ENCODE measurements at regions not wholly inside any gene's neighbourhood (a gene's known extent, or its start where the extent isn't known, plus 50 kb on each side); places are given as distances from the start of the nearest gene placed in this dataset.
A peak's percentile ranks its signal among the peaks of the same experiment; 100 is the strongest.

DNA sequence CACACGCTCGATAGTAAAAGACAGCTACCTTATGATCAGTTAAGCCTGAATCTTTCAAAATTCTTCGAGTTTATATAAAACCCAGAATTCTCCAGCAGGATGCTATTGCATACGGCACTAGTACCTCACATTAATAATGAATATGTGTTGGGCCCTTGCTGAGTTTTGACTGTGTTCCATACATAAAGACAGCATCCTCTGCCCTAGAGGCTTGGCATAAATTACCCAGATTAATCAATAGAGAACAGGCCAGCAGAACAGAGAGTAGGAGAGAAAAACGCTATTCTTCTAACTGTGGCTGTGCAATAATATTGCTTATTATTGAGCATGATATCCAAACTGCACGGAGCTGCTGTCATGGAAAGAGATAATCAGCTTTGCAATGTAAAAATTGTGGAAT is 194.3 kb downstream of the SOX11 start:
- H3K4me3 ChIP-seq, result no peak overlapping the region
- intact Hi-C loops (cut with DNase I), result no loop called here
- H3K27me3 ChIP-seq, result no peaks in the 10 kb centered on the region
- no peaks in the 10 kb centered on the region for H3K4me1 ChIP-seq
- WGBS, result 74% methylated on average over 6 of the region's 6 CpGs
- H3K36me3 ChIP-seq, result no peaks in the 10 kb centered on the region
- peaks cover 0 to 12% (median 2%) of the 10 kb centered on the region in 4 donors for H3K9me3 ChIP-seq
- no peak overlapping the region for H3K27ac ChIP-seq (replicated peaks in 1 of 4)
- TF ChIP-seq POLR2A (IDR thresholded peaks at IDR 0.05; ENCODE audit: low read depth), result no peak
- TF ChIP-seq POLR2AphosphoS5 (IDR thresholded peaks at IDR 0.05), result no peak
- TF ChIP-seq, protein P1, sequence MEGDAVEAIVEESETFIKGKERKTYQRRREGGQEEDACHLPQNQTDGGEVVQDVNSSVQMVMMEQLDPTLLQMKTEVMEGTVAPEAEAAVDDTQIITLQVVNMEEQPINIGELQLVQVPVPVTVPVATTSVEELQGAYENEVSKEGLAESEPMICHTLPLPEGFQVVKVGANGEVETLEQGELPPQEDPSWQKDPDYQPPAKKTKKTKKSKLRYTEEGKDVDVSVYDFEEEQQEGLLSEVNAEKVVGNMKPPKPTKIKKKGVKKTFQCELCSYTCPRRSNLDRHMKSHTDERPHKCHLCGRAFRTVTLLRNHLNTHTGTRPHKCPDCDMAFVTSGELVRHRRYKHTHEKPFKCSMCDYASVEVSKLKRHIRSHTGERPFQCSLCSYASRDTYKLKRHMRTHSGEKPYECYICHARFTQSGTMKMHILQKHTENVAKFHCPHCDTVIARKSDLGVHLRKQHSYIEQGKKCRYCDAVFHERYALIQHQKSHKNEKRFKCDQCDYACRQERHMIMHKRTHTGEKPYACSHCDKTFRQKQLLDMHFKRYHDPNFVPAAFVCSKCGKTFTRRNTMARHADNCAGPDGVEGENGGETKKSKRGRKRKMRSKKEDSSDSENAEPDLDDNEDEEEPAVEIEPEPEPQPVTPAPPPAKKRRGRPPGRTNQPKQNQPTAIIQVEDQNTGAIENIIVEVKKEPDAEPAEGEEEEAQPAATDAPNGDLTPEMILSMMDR (IDR thresholded peaks at IDR 0.05), result no peak
- TF ChIP-seq EP300 (IDR thresholded peaks at IDR 0.05), result no peak
- no peak for DNase-seq (ENCODE audit: extremely low spot score)

DNA sequence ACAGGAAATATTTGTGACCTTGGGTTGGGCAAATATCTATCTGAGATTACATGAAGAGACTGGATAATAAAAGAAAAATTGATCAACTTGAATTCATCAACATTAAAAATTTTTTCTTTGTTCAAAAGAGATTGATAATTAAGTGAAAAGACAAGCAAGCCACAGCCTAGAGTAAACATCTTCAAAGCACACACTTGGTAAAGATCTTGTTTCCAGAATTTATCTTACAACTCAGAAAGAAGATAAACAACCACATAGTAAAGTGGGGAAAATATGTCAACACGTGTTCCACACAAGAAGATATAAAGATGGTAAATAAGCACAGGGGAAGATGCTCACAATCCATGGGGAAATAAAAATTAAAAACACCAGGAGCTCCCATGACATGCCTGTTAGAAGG is 195.9 kb downstream of the SOX11 start:
- 47% methylated on average over 1 of the region's 1 CpG for WGBS
- Histone ChIP-seq H3K27me3 (no peaks in the 10 kb centered on the region), H3K27ac (replicated peaks in 1 of 4) (no peak overlapping the region), H3K4me1 (no peaks in the 10 kb centered on the region), H3K9me3 (no peaks in the 10 kb centered on the region), H3K4me3 (no peak overlapping the region), H3K36me3 (no peaks in the 10 kb centered on the region)
- intact Hi-C loops (cut with DNase I), result no loop called here
- no peak for DNase-seq (ENCODE audit: extremely low spot score)
- no peak for TF ChIP-seq POLR2AphosphoS5 (IDR thresholded peaks at IDR 0.05)
- TF ChIP-seq EP300 (IDR thresholded peaks at IDR 0.05), result no peak
- no peak for TF ChIP-seq POLR2A (IDR thresholded peaks at IDR 0.05; ENCODE audit: low read depth)
- TF ChIP-seq, protein P1 (IDR thresholded peaks at IDR 0.05), result no peak

DNA sequence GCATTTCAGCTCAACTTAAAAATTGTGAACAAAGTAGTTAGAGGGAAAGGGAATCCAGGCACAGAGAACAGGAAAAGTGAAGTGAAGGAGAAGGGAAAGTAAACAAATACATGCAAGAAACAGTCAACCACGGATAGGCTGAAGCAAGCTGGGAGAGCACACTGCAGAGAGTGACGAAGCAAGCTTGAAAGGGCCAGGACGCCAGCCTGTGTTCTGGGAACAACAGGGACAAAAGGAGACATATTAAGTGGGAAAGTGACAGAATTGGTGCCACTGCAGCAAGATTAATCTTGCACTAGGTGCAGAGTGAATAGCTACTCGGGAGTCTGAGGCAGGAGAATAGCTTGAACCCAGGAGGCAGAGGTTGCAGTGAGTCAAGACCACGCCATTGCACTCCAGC is 197.3 kb downstream of the SOX11 start:
- Histone ChIP-seq H3K9me3 (no peaks in the 10 kb centered on the region), H3K27ac (replicated peaks in 1 of 4) (no peak overlapping the region), H3K4me1 (no peaks in the 10 kb centered on the region), H3K27me3 (no peaks in the 10 kb centered on the region), H3K4me3 (no peak overlapping the region), H3K36me3 (no peaks in the 10 kb centered on the region)
- TF ChIP-seq POLR2AphosphoS5 (IDR thresholded peaks at IDR 0.05), result no peak
- TF ChIP-seq EP300 (IDR thresholded peaks at IDR 0.05), result no peak
- TF ChIP-seq, protein P1 (IDR thresholded peaks at IDR 0.05), result no peak
- no peak for TF ChIP-seq POLR2A (IDR thresholded peaks at IDR 0.05; ENCODE audit: low read depth)
- DNase-seq (ENCODE audit: extremely low spot score), result no peak
- 75% methylated on average over 5 of the region's 5 CpGs for WGBS
- intact Hi-C loops (cut with DNase I), result no loop called here

DNA sequence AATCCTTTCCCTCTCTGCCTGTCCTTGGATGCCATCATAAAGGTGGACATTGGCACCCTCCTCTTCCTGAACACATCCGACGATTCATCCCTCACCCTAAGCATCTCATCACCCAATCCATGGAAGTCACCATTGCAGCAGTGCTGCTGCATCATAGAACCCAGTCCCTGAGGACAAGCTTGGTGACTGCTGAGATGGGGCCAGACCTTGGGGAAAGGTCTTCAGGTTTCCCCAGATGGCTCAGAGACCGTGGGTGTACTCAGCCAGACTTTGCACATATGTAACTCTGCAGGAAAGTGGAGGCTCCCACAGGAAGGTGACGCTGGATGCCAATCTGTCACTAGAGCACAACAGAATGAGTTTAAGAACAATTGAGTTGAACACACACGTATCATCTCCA is 202.2 kb downstream of the SOX11 start:
- H3K27ac ChIP-seq (replicated peaks in 1 of 4), result no peak overlapping the region
- WGBS, result 52% methylated on average over 5 of the region's 5 CpGs
- intact Hi-C loops (cut with DNase I), result no loop called here

DNA sequence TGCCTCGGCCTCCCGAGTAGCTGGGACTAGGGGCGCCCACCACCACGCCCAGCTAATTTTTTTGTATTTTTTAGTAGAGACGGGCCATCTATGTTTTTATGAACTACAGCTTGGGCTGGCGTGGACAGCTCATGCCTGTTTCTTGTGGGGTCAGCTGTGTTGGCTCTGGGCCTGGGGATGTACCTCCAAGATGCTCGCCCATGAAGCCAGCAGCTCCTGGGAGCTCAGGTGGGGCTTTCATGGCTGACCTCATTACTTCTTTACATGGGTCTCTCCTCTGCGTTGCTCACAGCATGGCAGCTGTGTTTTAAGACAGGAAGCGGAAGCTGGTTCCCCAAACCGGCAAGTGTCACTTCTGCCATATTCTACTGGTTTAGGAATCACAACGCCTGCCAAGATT is 203.1 kb downstream of the SOX11 start:
- H3K4me3 ChIP-seq, result no peak overlapping the region
- no peaks in the 10 kb centered on the region for H3K27me3 ChIP-seq
- peak; percentile 91 for DNase-seq (ENCODE audit: extremely low spot score)
- H3K36me3 ChIP-seq, result no peaks in the 10 kb centered on the region
- no peak for TF ChIP-seq POLR2AphosphoS5 (IDR thresholded peaks at IDR 0.05)
- H3K4me1 ChIP-seq, result no peaks in the 10 kb centered on the region
- intact Hi-C loops (cut with DNase I), result no loop called here
- no peaks in the 10 kb centered on the region for H3K9me3 ChIP-seq
- no peak overlapping the region for H3K27ac ChIP-seq (replicated peaks in 1 of 4)
- 90% methylated on average over 11 of the region's 11 CpGs for WGBS

More for the DNA sequence above, 202.2 kb downstream of the SOX11 start:
- H3K4me3 ChIP-seq, result no peak overlapping the region
- no peaks in the 10 kb centered on the region for H3K9me3 ChIP-seq
- no peaks in the 10 kb centered on the region for H3K36me3 ChIP-seq
- no peaks in the 10 kb centered on the region for H3K27me3 ChIP-seq
- no peak for TF ChIP-seq POLR2AphosphoS5 (IDR thresholded peaks at IDR 0.05)
- no peaks in the 10 kb centered on the region for H3K4me1 ChIP-seq
- DNase-seq (ENCODE audit: extremely low spot score), result peak; percentile 81

DNA sequence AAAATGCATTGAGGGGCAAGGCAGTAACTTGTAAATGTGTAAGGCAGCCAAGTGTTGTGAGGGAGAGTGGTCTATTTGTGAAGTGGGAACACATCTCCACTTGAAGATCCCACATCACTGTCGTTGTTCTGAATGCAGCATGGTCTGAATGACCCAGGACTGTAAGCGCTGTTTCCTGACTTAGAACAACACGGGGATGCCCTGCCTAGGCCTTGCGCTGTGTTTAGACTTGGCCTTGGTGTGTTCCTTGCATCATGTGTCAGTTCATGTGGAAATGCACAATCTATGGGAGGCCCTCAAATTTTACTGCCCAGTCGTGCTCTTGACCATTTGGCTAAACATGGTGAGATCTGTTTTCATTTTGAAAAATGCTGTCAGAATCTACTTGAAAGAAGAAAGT is 205.1 kb downstream of the SOX11 start:
- Histone ChIP-seq H3K27me3 (no peaks in the 10 kb centered on the region), H3K9me3 (no peaks in the 10 kb centered on the region), H3K4me3 (no peak overlapping the region), H3K36me3 (no peaks in the 10 kb centered on the region), H3K27ac (replicated peaks in 1 of 4) (no peak overlapping the region), H3K4me1 (no peaks in the 10 kb centered on the region)
- intact Hi-C loops (cut with DNase I), result no loop called here
- peak; percentile 90 for DNase-seq (ENCODE audit: extremely low spot score)
- WGBS, result 78% methylated on average over 5 of the region's 5 CpGs
- no peak for TF ChIP-seq POLR2A (IDR thresholded peaks at IDR 0.05; ENCODE audit: low read depth)
- no peak for TF ChIP-seq POLR2AphosphoS5 (IDR thresholded peaks at IDR 0.05)
- no peak for TF ChIP-seq EP300 (IDR thresholded peaks at IDR 0.05)
- TF ChIP-seq, protein P1 (IDR thresholded peaks at IDR 0.05), result no peak
